BJ (cell line): ENCODE measurements at regions not wholly inside any gene's neighbourhood (a gene's known extent, or its start where the extent isn't known, plus 50 kb on each side); places are given as distances from the start of the nearest gene placed in this dataset.

Experiments used
- CTCF ChIA-PET: fragments of 350-600 bp; formaldehyde crosslinking; extraction: SDS; loops from one replicate; lab custom pipeline; 2021; ENCODE audit warnings: antibody characterized with exemption, inconsistent platforms; lab: Yijun Ruan, JAX
- POLR2A ChIA-PET: fragments of 300-600 bp; sonication (Branson Sonifier 250); formaldehyde crosslinking; extraction: SDS; loops from one replicate; lab custom pipeline; 2021; ENCODE audit warnings: antibody characterized with exemption; lab: Charles Lee
- DNase-seq: peaks from one replicate; pipeline ENCODE4 v3.0.0-alpha.2; 2011; ENCODE audit warnings: low read depth
- H3K27me3 ChIP-seq: 2 replicates; pipeline ENCODE4 v1.6.0; 2011; ENCODE audit warnings: low read length; ENCODE audit not compliant: control insufficient read depth, insufficient read depth
- H3K36me3 ChIP-seq: 2 replicates; pipeline ENCODE4 v1.5.1; 2011; ENCODE audit warnings: low read length; ENCODE audit not compliant: control insufficient read depth, insufficient read depth
- H3K4me3 ChIP-seq: 2 replicates; pipeline ENCODE4 v1.5.1; 2011; ENCODE audit warnings: low read depth, mild to moderate bottlenecking, control low read depth, low read length
- CTCF ChIP-seq: IDR thresholded peaks from 2 replicates; pipeline ENCODE4 v1.5.1; 2011; ENCODE audit warnings: low read depth, mild to moderate bottlenecking, control low read depth, inconsistent platforms, low read length, moderate library complexity; ENCODE audit not compliant: insufficient read depth

DNA sequence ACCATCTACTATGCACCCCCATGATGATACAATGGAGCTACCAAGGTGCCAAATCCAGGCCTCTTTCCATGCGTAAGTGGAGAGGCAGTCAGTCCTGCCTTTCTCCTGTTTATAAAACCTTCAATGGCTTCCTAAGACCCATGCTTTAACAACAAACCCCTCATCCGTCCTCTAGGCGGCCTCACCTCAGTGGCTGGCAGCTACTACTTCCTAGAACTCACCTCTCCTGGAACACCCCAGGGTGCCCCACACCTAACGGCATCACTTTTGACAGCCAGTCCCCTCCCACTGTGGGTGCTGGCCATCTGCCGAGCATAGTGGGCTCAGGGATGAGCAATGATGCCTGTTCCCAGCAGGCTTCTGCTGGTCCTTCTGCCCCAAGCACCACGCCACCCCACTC is 80.0 kb upstream of the TAB2 start:
- CTCF ChIA-PET: interaction anchor here (0.6 to 0.8 kb wide), 2 partner anchors 100 to 194 kb away, joined by 3 read pairs; no protein-coding TSS in a partner anchor
- no peak for DNase-seq
- Histone ChIP-seq H3K4me3 (no peak overlapping the region), H3K27me3 (peaks cover 6% of the 10 kb centered on the region), H3K36me3 (no peaks in the 10 kb centered on the region)
- no peak for TF ChIP-seq CTCF
- POLR2A ChIA-PET: no interaction called here

DNA sequence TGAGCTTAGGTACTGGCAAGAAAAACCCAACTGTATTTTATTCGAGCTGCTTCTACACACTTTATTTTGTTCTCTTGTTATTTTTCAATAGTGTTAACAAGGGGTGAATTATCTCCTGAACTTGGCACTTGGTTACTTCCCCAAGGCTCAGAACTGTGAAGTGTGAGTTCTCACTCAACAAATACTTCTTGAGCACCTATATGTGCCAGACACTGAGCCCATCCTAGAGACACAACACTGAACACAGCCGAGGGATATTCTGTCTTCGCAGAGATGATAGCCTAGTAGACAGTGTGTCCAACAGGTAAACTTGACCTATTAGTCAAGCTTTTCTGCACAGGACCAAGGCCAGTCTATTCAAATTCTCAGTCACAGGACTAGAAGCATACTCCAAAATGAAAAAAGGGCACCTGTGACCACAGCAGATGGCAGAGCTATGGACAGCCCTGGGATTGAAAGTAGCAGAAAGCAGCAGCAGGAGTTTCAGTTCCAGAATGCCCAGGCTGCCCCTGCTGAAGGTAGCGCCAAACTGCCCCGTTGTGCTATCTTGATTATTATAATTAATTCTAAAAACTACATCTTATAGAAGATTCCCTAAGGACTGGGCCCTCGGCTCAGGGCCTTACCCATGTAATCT is 77.8 kb upstream of the TAB2 start:
- no peaks in the 10 kb centered on the region for H3K36me3 ChIP-seq
- TF ChIP-seq CTCF: no peak
- ChIA-PET POLR2A (no interaction called here), CTCF (no interaction called here)
- H3K4me3 ChIP-seq: no peak overlapping the region
- H3K27me3 ChIP-seq: peaks cover 8% of the 10 kb centered on the region
- no peak for DNase-seq

DNA sequence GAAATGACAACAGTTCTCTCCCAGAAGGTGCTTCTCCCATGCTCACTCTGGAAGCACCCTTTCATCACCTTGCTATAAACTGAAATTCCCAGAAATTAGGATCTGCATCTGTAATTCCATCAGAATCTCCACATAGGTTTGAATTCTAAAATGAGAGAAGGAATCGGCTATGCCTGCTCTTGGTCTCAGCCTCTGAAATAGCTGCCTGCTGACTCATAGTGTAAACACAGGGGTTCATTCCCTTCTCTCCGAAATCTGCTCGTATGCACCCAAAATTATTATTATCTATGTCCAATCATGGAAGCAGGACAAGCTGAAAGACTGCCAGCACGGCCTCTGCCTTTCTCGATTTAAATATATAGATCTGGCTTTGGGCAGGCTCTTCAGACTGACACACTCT is 74.6 kb upstream of the TAB2 start:
- ChIA-PET CTCF (no interaction called here), POLR2A (no interaction called here)
- H3K4me3 ChIP-seq: no peak overlapping the region
- H3K36me3 ChIP-seq: no peaks in the 10 kb centered on the region
- peaks cover 4% of the 10 kb centered on the region; the same call in 1 of the 2 replicates for H3K27me3 ChIP-seq
- no peak for TF ChIP-seq CTCF
- no peak for DNase-seq

GRCh38 chr6:149244105-149244504 is 73.4 kb upstream of the TAB2 start:
- no peak for TF ChIP-seq CTCF
- no peaks in the 10 kb centered on the region for H3K36me3 ChIP-seq
- ChIA-PET CTCF (no interaction called here), POLR2A (no interaction called here)
- no peak for DNase-seq
- H3K4me3 ChIP-seq: no peak overlapping the region
- H3K27me3 ChIP-seq: peaks cover 5% of the 10 kb centered on the region

GRCh38 chr6:149246691-149247384 is 70.7 kb upstream of the TAB2 start:
- DNase-seq: no peak
- ChIA-PET CTCF (no interaction called here), POLR2A (no interaction called here)
- H3K36me3 ChIP-seq: no peaks in the 10 kb centered on the region
- peaks cover 3% of the 10 kb centered on the region for H3K27me3 ChIP-seq
- no peak for TF ChIP-seq CTCF
- no peak overlapping the region for H3K4me3 ChIP-seq
